GM23248 (cell line): ENCODE measurements at regions not wholly inside any gene's neighbourhood (a gene's known extent, or its start where the extent isn't known, plus 50 kb on each side); places are given as distances from the start of the nearest gene placed in this dataset.
"Not testable (repeated sequence)": the region's sequence is repeated elsewhere in the genome, so short reads cannot be mapped to it uniquely, and the experiment has no call there.

Experiments
- DNase-seq: peaks from one replicate; pipeline ENCODE4 v3.0.0-alpha.2; 2015
- H2AFZ ChIP-seq: fragments of 200-600 bp; sonication (generic); 2 replicates; pipeline ENCODE4 v1.6.1; 2016; ENCODE audit warnings: antibody characterized with exemption
- H3F3A ChIP-seq: fragments of 200-600 bp; sonication (generic); 2 replicates; pipeline ENCODE4 v1.6.1; 2016; ENCODE audit warnings: mild to moderate bottlenecking, antibody characterized with exemption, mixed run types; ENCODE audit not compliant: insufficient read depth
- H3K27ac ChIP-seq: fragments of 200-600 bp; sonication (generic); 2 replicates; pipeline ENCODE4 v1.5.1; 2016; ENCODE audit warnings: mild to moderate bottlenecking
- H3K27me3 ChIP-seq: fragments of 200-600 bp; sonication (generic); replicated peaks from 2 replicates; pipeline ENCODE4 v1.6.1; 2016; ENCODE audit warnings: mild to moderate bottlenecking; ENCODE audit not compliant: insufficient read depth
- H3K36me3 ChIP-seq: fragments of 200-600 bp; sonication (generic); 2 replicates; pipeline ENCODE4 v1.6.1; 2016; ENCODE audit warnings: low read depth, mild to moderate bottlenecking
- H3K4me1 ChIP-seq: fragments of 200-600 bp; sonication (generic); 2 replicates; pipeline ENCODE4 v1.6.1; 2016; ENCODE audit warnings: mild to moderate bottlenecking; ENCODE audit not compliant: insufficient read depth
- H3K4me2 ChIP-seq: fragments of 200-600 bp; sonication (generic); one replicate; pipeline ENCODE4 v1.6.1; 2016; ENCODE audit warnings: mild to moderate bottlenecking; ENCODE audit not compliant: unreplicated experiment
- H3K4me3 ChIP-seq: fragments of 200-600 bp; sonication (generic); 2 replicates; pipeline ENCODE4 v1.5.1; 2016; ENCODE audit warnings: mild to moderate bottlenecking
- H3K79me2 ChIP-seq: fragments of 200-600 bp; sonication (generic); 2 replicates; pipeline ENCODE4 v1.6.1; 2016; ENCODE audit warnings: mild to moderate bottlenecking; ENCODE audit not compliant: insufficient read depth
- H3K9ac ChIP-seq: fragments of 200-600 bp; sonication (generic); 2 replicates; pipeline ENCODE4 v1.6.1; 2016; ENCODE audit warnings: mild to moderate bottlenecking
- H3K9me2 ChIP-seq: fragments of 200-600 bp; sonication (generic); 2 replicates; pipeline ENCODE4 v1.6.1; 2016; ENCODE audit warnings: mixed run types, mild to moderate bottlenecking, moderate library complexity; ENCODE audit not compliant: insufficient read depth
- H3K9me3 ChIP-seq: fragments of 200-600 bp; sonication (generic); one replicate; pipeline ENCODE4 v1.6.1; 2017; ENCODE audit warnings: low read depth
- H4K20me1 ChIP-seq: fragments of 200-600 bp; sonication (generic); 2 replicates; pipeline ENCODE4 v1.6.0; 2016; ENCODE audit not compliant: insufficient read depth
- EZH2 ChIP-seq: fragments of 200-600 bp; sonication (generic); IDR thresholded peaks from 2 replicates; pipeline ENCODE4 v1.6.1; 2018; ENCODE audit warnings: antibody characterized with exemption, mild to moderate bottlenecking; ENCODE audit not compliant: insufficient read depth, poor library complexity, severe bottlenecking
- EZH2phosphoT487 ChIP-seq: fragments of 200-600 bp; sonication (generic); IDR thresholded peaks from 2 replicates; pipeline ENCODE4 v1.6.1; 2018; ENCODE audit warnings: antibody characterized with exemption, moderate library complexity, mild to moderate bottlenecking, low read depth; ENCODE audit not compliant: insufficient read depth
- WGBS, 2 experiments: methylation state at CpG; one replicate each; pipeline ENCODE4 v1.1.6; 2015 to 2017; ENCODE audit warnings: low lambda C conversion rate in 2 of 2, low coverage in 1 of 2; ENCODE audit errors: missing lambda C conversion rate in 2 of 2; 5-methylcytosine and 5-hydroxymethylcytosine counted together
- in situ Hi-C: fragments of 300-500 bp; cut with MboI; formaldehyde crosslinking; loops from 2 replicates; pipeline ENCODE4 v1.15.0; 2020

DNA sequence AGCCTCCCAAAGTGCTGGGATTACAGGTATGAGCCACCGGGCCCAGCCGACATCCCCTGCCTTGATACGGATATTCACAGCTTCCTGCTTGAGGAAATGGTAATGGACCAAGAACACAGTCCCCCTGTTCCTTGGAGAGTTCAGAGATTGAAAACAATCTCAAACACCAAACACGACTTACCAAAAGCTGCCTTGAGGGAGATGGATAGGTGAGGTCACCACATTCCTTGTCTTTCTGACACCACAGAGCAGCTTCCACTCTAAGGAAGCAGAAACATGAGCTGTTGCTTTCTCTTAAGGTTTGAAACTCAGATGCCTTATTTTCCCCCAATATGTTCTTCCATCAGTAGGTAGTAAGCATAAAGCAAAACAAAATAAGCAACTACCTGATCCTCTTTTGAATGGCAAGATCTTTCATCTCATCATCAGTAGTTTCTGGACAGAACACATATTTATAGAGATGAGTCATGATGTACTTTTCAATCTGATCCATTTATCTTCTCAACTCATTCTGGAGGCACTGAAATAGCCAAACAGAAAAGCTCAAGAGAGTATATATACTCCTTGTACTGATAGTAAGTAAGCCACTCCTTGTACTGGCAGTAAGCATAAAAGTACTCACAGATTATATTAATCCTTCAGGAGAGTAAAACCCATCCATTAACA, 199.1 kb upstream of the KCTD7 start:
- no peak overlapping the region for H3K27ac ChIP-seq

DNA sequence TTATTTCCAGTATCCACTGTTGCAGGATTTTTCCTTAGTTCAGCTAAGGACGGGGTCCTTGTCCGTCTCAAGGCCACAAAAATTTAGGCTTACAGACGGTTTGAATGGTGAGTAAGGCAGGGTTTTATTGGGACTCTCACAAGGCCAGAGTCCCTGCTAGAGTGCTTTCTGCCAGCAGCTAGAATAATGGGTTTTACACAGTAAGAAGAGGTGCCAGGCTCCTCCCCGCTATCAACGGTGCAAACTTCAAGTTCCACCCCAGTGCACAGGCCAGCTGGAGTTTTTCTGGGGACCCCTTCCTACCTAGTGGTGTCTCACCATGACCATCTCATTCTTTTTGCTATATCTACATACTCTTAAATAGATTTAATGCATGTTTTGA, 198.5 kb upstream of the KCTD7 start:
- no peak overlapping the region for H2AFZ ChIP-seq
- no peaks in the 10 kb centered on the region for H3K79me2 ChIP-seq
- H3K9ac ChIP-seq: no peak overlapping the region

More for the DNA sequence above, 199.1 kb upstream of the KCTD7 start:
- Histone ChIP-seq H3K27me3 (no peaks in the 10 kb centered on the region), H3K79me2 (no peaks in the 10 kb centered on the region), H3K4me1 (no peaks in the 10 kb centered on the region), H3K9me2 (no peaks in the 10 kb centered on the region), H3F3A (no peaks in the 10 kb centered on the region), H3K9me3 (no peaks in the 10 kb centered on the region), H3K4me3 (no peak overlapping the region), H3K9ac (no peak overlapping the region), H4K20me1 (no peaks in the 10 kb centered on the region), H3K4me2 (no peak overlapping the region), H2AFZ (no peak overlapping the region), H3K36me3 (no peaks in the 10 kb centered on the region)
- no peak for DNase-seq
- no peak for TF ChIP-seq EZH2phosphoT487
- TF ChIP-seq EZH2: no peak
- in situ Hi-C loops: no loop called here
- 96 to 100% methylated on average over 4 of the region's 4 CpGs for WGBS, 2 experiments

DNA sequence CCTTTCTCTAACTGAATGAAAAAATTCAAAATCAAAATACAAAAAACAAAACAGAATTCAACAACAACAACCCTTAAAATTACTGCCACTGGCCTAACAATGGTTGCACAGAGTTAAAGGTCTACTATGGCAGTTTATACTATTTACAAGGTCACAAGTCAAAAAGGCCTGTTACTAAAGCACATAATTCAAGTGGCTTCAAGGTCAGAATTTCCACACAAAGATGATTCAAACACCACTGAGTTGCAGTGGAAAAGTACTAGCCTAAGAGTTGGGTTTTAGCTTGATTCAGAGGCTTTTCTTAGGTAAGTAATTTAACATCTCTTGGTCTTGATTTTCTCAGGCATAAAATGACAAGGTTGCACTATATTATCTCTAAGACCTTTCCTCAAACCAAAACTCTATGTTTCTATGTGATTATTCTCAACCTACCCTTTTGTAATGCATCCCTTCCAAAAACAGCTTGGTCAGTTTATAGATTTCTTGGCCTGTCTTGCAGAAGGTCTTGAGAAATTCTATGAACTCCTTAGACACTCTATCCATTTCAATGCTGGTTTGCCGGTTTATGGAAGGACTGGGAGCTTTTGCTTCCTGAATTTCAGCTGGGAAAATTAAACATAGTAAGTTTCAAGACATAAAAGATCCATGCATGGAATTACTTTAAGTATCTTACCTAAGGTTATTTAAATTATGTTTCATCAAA, 189.8 kb upstream of the KCTD7 start:
- DNase-seq, H4K20me1 ChIP-seq, in situ Hi-C loops, H3K9me3 ChIP-seq, H3K9ac ChIP-seq, H3K36me3 ChIP-seq, H3K9me2 ChIP-seq, H3K4me3 ChIP-seq, H3K79me2 ChIP-seq, H2AFZ ChIP-seq, H3K27me3 ChIP-seq: not testable (repeated sequence)
- Histone ChIP-seq H3K4me2 (peak overlapping the region; percentile 0), H3F3A (peaks cover 10% of the 10 kb centered on the region; the same call in 1 of the 2 replicates), H3K27ac (peak overlapping the region; percentile 22), H3K4me1 (peaks cover 11% of the 10 kb centered on the region)
- 44% methylated on average over 1 of the region's 1 CpG for WGBS, 2 experiments

More for the DNA sequence above, 198.5 kb upstream of the KCTD7 start:
- H3K9me2 ChIP-seq: no peaks in the 10 kb centered on the region
- H3K4me3 ChIP-seq: no peak overlapping the region
- no peaks in the 10 kb centered on the region for H3K4me1 ChIP-seq
- H3K27me3 ChIP-seq: no peaks in the 10 kb centered on the region
- WGBS, 2 experiments: 66 to 73% methylated on average over 5 of the region's 5 CpGs
- in situ Hi-C loops: no loop called here
- no peaks in the 10 kb centered on the region for H3F3A ChIP-seq
- no peaks in the 10 kb centered on the region for H3K36me3 ChIP-seq
- TF ChIP-seq EZH2phosphoT487 (no peak), EZH2 (no peak)
- no peaks in the 10 kb centered on the region for H4K20me1 ChIP-seq
- no peaks in the 10 kb centered on the region for H3K9me3 ChIP-seq
- no peak overlapping the region for H3K4me2 ChIP-seq
- no peak for DNase-seq
- no peak overlapping the region for H3K27ac ChIP-seq

DNA sequence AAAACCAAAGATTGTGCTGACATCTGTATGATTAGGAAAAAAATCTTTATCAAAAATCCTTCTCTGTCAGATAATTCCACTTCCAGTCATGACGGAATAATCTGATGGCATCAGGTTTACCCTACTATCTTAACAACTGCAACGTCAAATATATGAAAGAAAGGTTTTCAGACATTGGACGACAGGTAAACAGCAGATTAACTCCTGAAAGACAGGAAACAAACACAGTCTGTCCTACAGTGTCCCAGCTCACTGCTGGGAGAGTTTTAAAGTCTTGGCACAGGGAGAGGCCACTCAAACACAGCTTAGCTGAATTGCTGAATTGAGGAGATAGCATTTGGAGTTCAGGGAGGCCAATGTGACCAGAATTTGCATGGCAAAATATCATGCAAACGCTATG, 186.3 kb upstream of the KCTD7 start:
- no peak overlapping the region for H3K4me3 ChIP-seq
- no peak overlapping the region for H2AFZ ChIP-seq
- no peaks in the 10 kb centered on the region for H3K79me2 ChIP-seq
- no peak overlapping the region for H3K9ac ChIP-seq
- no peaks in the 10 kb centered on the region for H3K27me3 ChIP-seq
- 64 to 65% methylated on average over 4 of the region's 4 CpGs for WGBS, 2 experiments
- H3K4me2 ChIP-seq: no peak overlapping the region
- in situ Hi-C loops: no loop called here
- peaks cover 17% of the 10 kb centered on the region for H3K4me1 ChIP-seq
- H3F3A ChIP-seq: peaks cover 21% of the 10 kb centered on the region; the same call in 1 of the 2 replicates
- no peaks in the 10 kb centered on the region for H4K20me1 ChIP-seq
- no peaks in the 10 kb centered on the region for H3K9me3 ChIP-seq
- H3K36me3 ChIP-seq: no peaks in the 10 kb centered on the region
- no peak overlapping the region for H3K27ac ChIP-seq
- no peak for DNase-seq
- no peak for TF ChIP-seq EZH2
- no peak for TF ChIP-seq EZH2phosphoT487
- H3K9me2 ChIP-seq: no peaks in the 10 kb centered on the region

DNA sequence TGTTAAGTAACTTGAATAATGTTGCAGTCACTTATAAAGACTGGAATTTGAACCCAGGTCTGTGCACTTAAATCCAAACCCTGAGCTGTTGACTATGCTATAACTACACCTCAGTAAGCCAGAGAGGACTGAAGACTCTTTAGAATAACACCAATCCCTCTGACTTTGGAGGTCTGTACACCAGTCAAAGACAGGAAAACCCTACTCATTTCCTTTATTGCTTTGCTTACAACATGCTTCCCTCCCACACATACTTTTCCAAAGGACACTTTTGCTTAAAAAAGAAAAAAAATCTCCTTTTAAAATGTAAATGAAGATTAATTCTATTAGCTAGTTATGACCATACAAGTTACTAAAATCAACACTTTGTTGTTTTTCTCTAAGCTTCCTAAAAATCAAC, 184.7 kb upstream of the KCTD7 start:
- Histone ChIP-seq H4K20me1 (no peaks in the 10 kb centered on the region), H3K27me3 (no peaks in the 10 kb centered on the region), H3K27ac (no peak overlapping the region), H3K4me1 (peaks cover 16% of the 10 kb centered on the region), H3K9ac (no peak overlapping the region), H3K9me2 (no peaks in the 10 kb centered on the region), H3K4me3 (no peak overlapping the region), H3K9me3 (no peaks in the 10 kb centered on the region), H3K4me2 (peak overlapping the region; percentile 0), H2AFZ (no peak overlapping the region), H3K36me3 (no peaks in the 10 kb centered on the region), H3F3A (peaks cover 19% of the 10 kb centered on the region; the same call in 1 of the 2 replicates), H3K79me2 (no peaks in the 10 kb centered on the region)
- DNase-seq: peak; percentile 33
- TF ChIP-seq EZH2 (no peak), EZH2phosphoT487 (no peak)
- in situ Hi-C loops: no loop called here

DNA sequence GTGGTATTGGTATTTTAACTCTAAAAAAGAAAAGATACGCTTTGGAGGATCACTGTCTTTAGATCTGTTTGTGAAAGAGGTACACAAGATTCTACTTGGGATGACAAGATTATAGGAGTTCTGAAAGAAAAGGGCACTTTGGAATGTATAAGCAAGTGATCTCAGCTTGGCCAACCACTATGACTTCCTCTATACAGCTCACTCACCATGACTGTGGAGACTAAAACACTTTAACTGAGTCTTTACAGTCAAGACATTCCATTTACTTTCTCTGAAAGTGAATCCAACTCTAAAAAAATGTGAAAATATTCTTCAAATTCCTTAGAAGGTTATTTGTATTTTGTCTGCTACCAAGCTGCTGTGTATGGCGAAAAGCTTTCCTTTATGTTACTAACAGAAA, 181.7 kb upstream of the KCTD7 start:
- H4K20me1 ChIP-seq, H3K9me3 ChIP-seq, in situ Hi-C loops, H3K9me2 ChIP-seq, H3K4me2 ChIP-seq, H3K36me3 ChIP-seq, H3K27me3 ChIP-seq, H3K79me2 ChIP-seq, H3K27ac ChIP-seq, H3K4me3 ChIP-seq, H3K9ac ChIP-seq, H2AFZ ChIP-seq: not testable (repeated sequence)
- Histone ChIP-seq H3K4me1 (peaks cover 10% of the 10 kb centered on the region), H3F3A (0 out of 2 replicates have a peak, but pooled peaks cover 11% of the 10 kb centered on the region)
- peak; percentile 41 for DNase-seq
- WGBS, 2 experiments: 95 to 98% methylated on average over 2 of the region's 2 CpGs

DNA sequence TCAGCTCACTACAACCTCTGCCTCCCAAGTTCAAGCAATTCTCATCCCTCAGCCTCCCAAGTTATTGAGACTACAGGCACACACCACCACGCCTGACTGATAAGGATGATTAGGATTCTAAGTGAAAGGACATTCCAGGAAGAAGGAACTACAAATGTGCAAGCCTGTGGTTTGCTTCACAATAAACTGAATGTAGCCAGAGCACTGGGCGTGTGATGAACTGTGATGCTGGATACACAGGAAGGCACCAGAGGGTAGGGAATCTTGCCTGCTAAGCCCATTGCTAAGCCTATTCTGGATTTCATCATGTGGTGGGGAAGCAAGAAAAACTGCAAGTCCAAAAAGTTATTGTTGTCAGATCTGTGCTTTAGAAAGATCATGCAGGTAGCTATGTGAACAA, 177.9 kb upstream of the KCTD7 start:
- H3K27ac ChIP-seq, H2AFZ ChIP-seq, H3K27me3 ChIP-seq, H3K4me3 ChIP-seq, DNase-seq, in situ Hi-C loops, H3K9me3 ChIP-seq, H3K4me1 ChIP-seq, H3K9me2 ChIP-seq, H3K4me2 ChIP-seq, H3K79me2 ChIP-seq, H3K9ac ChIP-seq, H3K36me3 ChIP-seq, H4K20me1 ChIP-seq: not testable (repeated sequence)
- 92 to 96% methylated on average over 2 of the region's 2 CpGs for WGBS, 2 experiments
- 0 out of 2 replicates have a peak, but pooled peaks cover 11% of the 10 kb centered on the region for H3F3A ChIP-seq
